ENCODE measurements at regions not wholly inside any gene's neighbourhood (a gene's known extent, or its start where the extent isn't known, plus 50 kb on each side); places are given as distances from the start of the nearest gene placed in this dataset.

- no peak for DNase-seq (ENCODE audit: low read depth, low spot score)
- H3K27me3 ChIP-seq (ENCODE audit: control insufficient read depth, insufficient read depth, low read length), result no peaks in the 10 kb centered on the region
- H3K36me3 ChIP-seq (ENCODE audit: control insufficient read depth, insufficient read depth, low read length), result no peaks in the 10 kb centered on the region
- H3K9me3 ChIP-seq (ENCODE audit: control insufficient read depth, insufficient read depth, low read length), result no peaks in the 10 kb centered on the region
- no peak overlapping the region; the same call in 1 of the 2 replicates for H3K4me3 ChIP-seq (ENCODE audit: low read length)
- peaks cover 6% of the 10 kb centered on the region; the same call in 1 of the 2 replicates for H3K4me1 ChIP-seq (ENCODE audit: control insufficient read depth, insufficient read depth, low read length)
- H3K27ac ChIP-seq (ENCODE audit: low read length), result no peak overlapping the region
- no CpG with 5 or more reads among the region's 14 CpGs for WGBS (ENCODE audit: insufficient coverage, insufficient read length)
Observed at GRCh38 chr9:87337335-87338087, 160.2 kb upstream of the DAPK1 start.

- H3K9me3 ChIP-seq (ENCODE audit: control insufficient read depth, insufficient read depth, low read length), result no peaks in the 10 kb centered on the region
- H3K27me3 ChIP-seq (ENCODE audit: control insufficient read depth, insufficient read depth, low read length), result no peaks in the 10 kb centered on the region
- no CpG with 5 or more reads among the region's 13 CpGs for WGBS (ENCODE audit: insufficient coverage, insufficient read length)
- no peaks in the 10 kb centered on the region for H3K36me3 ChIP-seq (ENCODE audit: control insufficient read depth, insufficient read depth, low read length)
- no peak overlapping the region for H3K27ac ChIP-seq (ENCODE audit: low read length)
- no peak for DNase-seq (ENCODE audit: low read depth, low spot score)
- peaks cover 6% of the 10 kb centered on the region; the same call in 1 of the 2 replicates for H3K4me1 ChIP-seq (ENCODE audit: control insufficient read depth, insufficient read depth, low read length)
- H3K4me3 ChIP-seq (ENCODE audit: low read length), result no peak overlapping the region
Observed at GRCh38 chr9:87338088-87338989, 159.3 kb upstream of the DAPK1 start.

- H3K27me3 ChIP-seq (ENCODE audit: control insufficient read depth, insufficient read depth, low read length), result no peaks in the 10 kb centered on the region
- H3K27ac ChIP-seq (ENCODE audit: low read length), result no peak overlapping the region
- DNase-seq (ENCODE audit: low read depth, low spot score), result no peak
- H3K36me3 ChIP-seq (ENCODE audit: control insufficient read depth, insufficient read depth, low read length), result no peaks in the 10 kb centered on the region
- H3K4me3 ChIP-seq (ENCODE audit: low read length), result no peak overlapping the region
- H3K9me3 ChIP-seq (ENCODE audit: control insufficient read depth, insufficient read depth, low read length), result no peaks in the 10 kb centered on the region
- no CpG with 5 or more reads among the region's 4 CpGs for WGBS (ENCODE audit: insufficient coverage, insufficient read length)
- peaks cover 6% of the 10 kb centered on the region; the same call in 1 of the 2 replicates for H3K4me1 ChIP-seq (ENCODE audit: control insufficient read depth, insufficient read depth, low read length)
Observed at GRCh38 chr9:87340391-87340790, 157.3 kb upstream of the DAPK1 start.

DNA sequence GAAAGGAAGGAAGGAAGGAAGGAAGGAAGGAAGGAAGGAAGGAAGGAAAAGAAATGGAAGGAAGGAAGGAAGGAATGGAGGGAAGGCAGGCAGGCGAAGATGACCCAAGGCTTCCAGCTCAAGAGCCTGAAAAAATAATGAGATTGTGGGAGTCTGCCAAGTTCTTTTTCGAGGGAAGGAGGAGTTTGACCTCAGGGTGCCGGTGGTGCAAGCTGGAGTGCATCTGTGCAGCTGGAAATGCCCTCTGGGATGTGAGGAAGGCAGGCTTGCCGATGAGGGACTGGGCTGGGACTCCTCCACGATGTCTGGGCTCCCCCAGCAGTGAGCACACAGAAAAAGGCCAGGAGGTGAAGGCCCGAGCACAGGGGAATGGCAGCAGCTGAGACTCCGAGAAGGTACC, 154.9 kb upstream of the DAPK1 start:
- no CpG with 5 or more reads among the region's 7 CpGs for WGBS (ENCODE audit: insufficient coverage, insufficient read length)

GRCh38 chr9:87343816-87344430, 153.7 kb upstream of the DAPK1 start:
- Histone ChIP-seq H3K4me3 (ENCODE audit: low read length) (no peak overlapping the region), H3K36me3 (ENCODE audit: control insufficient read depth, insufficient read depth, low read length) (no peaks in the 10 kb centered on the region), H3K27ac (ENCODE audit: low read length) (no peak overlapping the region), H3K9me3 (ENCODE audit: control insufficient read depth, insufficient read depth, low read length) (no peaks in the 10 kb centered on the region), H3K27me3 (ENCODE audit: control insufficient read depth, insufficient read depth, low read length) (no peaks in the 10 kb centered on the region), H3K4me1 (ENCODE audit: control insufficient read depth, insufficient read depth, low read length) (peaks cover 2% of the 10 kb centered on the region; the same call in 1 of the 2 replicates)
- no CpG with 5 or more reads among the region's 5 CpGs for WGBS (ENCODE audit: insufficient coverage, insufficient read length)
- DNase-seq (ENCODE audit: low read depth, low spot score), result no peak

More for the DNA sequence above, 154.9 kb upstream of the DAPK1 start:
- H3K4me1 ChIP-seq (ENCODE audit: control insufficient read depth, insufficient read depth, low read length), result peaks cover 5% of the 10 kb centered on the region; the same call in 1 of the 2 replicates
- DNase-seq (ENCODE audit: low read depth, low spot score), result no peak
- H3K27me3 ChIP-seq (ENCODE audit: control insufficient read depth, insufficient read depth, low read length), result no peaks in the 10 kb centered on the region
- H3K36me3 ChIP-seq (ENCODE audit: control insufficient read depth, insufficient read depth, low read length), result no peaks in the 10 kb centered on the region
- H3K27ac ChIP-seq (ENCODE audit: low read length), result no peak overlapping the region
- no peak overlapping the region for H3K4me3 ChIP-seq (ENCODE audit: low read length)
- H3K9me3 ChIP-seq (ENCODE audit: control insufficient read depth, insufficient read depth, low read length), result no peaks in the 10 kb centered on the region

GRCh38 chr9:87346061-87346665, 151.5 kb upstream of the DAPK1 start:
- Histone ChIP-seq H3K4me3 (ENCODE audit: low read length) (no peak overlapping the region), H3K4me1 (ENCODE audit: control insufficient read depth, insufficient read depth, low read length) (no peaks in the 10 kb centered on the region), H3K27ac (ENCODE audit: low read length) (no peak overlapping the region), H3K36me3 (ENCODE audit: control insufficient read depth, insufficient read depth, low read length) (no peaks in the 10 kb centered on the region), H3K27me3 (ENCODE audit: control insufficient read depth, insufficient read depth, low read length) (no peaks in the 10 kb centered on the region), H3K9me3 (ENCODE audit: control insufficient read depth, insufficient read depth, low read length) (no peaks in the 10 kb centered on the region)
- no CpG with 5 or more reads among the region's 5 CpGs for WGBS (ENCODE audit: insufficient coverage, insufficient read length)
- no peak for DNase-seq (ENCODE audit: low read depth, low spot score)

DNA sequence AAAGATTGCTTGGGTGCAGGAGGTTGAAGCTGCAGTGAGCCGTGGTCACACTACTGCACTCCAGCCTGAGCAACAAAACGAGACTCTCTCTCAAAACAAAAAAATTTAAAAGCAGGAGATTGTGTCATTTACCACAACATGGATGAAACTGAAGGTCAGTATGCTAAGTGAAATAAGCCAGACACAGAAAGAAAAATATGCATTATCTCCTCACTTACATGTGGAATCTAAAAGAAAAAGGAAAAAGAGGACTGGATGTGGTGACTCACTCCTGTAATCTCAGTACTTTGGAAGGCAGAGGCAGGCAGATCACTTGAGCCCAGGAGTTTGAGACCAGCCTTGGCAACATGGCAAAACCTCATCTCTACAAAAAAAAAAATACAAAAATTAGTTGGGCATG, 146.8 kb upstream of the DAPK1 start:
- no peak overlapping the region for H3K4me3 ChIP-seq (ENCODE audit: low read length)
- H3K4me1 ChIP-seq (ENCODE audit: control insufficient read depth, insufficient read depth, low read length), result no peaks in the 10 kb centered on the region
- no peaks in the 10 kb centered on the region for H3K36me3 ChIP-seq (ENCODE audit: control insufficient read depth, insufficient read depth, low read length)
- no CpG with 5 or more reads among the region's 2 CpGs for WGBS (ENCODE audit: insufficient coverage, insufficient read length)
- no peaks in the 10 kb centered on the region for H3K27me3 ChIP-seq (ENCODE audit: control insufficient read depth, insufficient read depth, low read length)
- H3K9me3 ChIP-seq (ENCODE audit: control insufficient read depth, insufficient read depth, low read length), result no peaks in the 10 kb centered on the region
- H3K27ac ChIP-seq (ENCODE audit: low read length), result no peak overlapping the region
- no peak for DNase-seq (ENCODE audit: low read depth, low spot score)

- Histone ChIP-seq H3K27ac (ENCODE audit: low read length) (no peak overlapping the region), H3K36me3 (ENCODE audit: control insufficient read depth, insufficient read depth, low read length) (no peaks in the 10 kb centered on the region), H3K4me3 (ENCODE audit: low read length) (no peak overlapping the region), H3K27me3 (ENCODE audit: control insufficient read depth, insufficient read depth, low read length) (no peaks in the 10 kb centered on the region), H3K4me1 (ENCODE audit: control insufficient read depth, insufficient read depth, low read length) (no peaks in the 10 kb centered on the region), H3K9me3 (ENCODE audit: control insufficient read depth, insufficient read depth, low read length) (no peaks in the 10 kb centered on the region)
- WGBS (ENCODE audit: insufficient coverage, insufficient read length), result no CpG with 5 or more reads among the region's 3 CpGs
- no peak for DNase-seq (ENCODE audit: low read depth, low spot score)
Observed at GRCh38 chr9:87353301-87353700, 144.4 kb upstream of the DAPK1 start.

- no peak overlapping the region for H3K27ac ChIP-seq (ENCODE audit: low read length)
- no peaks in the 10 kb centered on the region for H3K4me1 ChIP-seq (ENCODE audit: control insufficient read depth, insufficient read depth, low read length)
- no peak for DNase-seq (ENCODE audit: low read depth, low spot score)
- H3K9me3 ChIP-seq (ENCODE audit: control insufficient read depth, insufficient read depth, low read length), result no peaks in the 10 kb centered on the region
- H3K27me3 ChIP-seq (ENCODE audit: control insufficient read depth, insufficient read depth, low read length), result no peaks in the 10 kb centered on the region
- WGBS (ENCODE audit: insufficient coverage, insufficient read length), result no CpG with 5 or more reads among the region's 1 CpG
- H3K4me3 ChIP-seq (ENCODE audit: low read length), result no peak overlapping the region
- H3K36me3 ChIP-seq (ENCODE audit: control insufficient read depth, insufficient read depth, low read length), result no peaks in the 10 kb centered on the region
Observed at GRCh38 chr9:87354147-87354546, 143.5 kb upstream of the DAPK1 start.

DNA sequence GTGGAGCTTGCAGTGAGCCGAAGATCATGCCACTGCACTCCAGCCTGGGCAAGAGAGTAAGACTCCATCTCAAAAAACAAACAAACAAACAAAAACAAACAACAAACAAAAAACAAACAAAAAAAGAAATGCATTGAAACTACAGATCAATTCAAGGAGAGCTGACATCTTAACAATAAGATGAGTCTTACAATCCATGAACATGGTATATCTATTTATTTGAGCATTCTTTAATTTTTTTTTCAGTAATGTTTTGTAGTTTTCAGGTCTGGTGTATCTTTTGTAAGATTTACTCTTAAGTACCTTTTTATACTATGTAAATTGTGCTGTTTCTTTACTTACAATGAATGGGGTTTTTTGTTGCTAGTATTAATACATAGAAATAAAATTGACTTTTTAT, 140.1 kb upstream of the DAPK1 start:
- Histone ChIP-seq H3K9me3 (ENCODE audit: control insufficient read depth, insufficient read depth, low read length) (no peaks in the 10 kb centered on the region), H3K4me3 (ENCODE audit: low read length) (no peak overlapping the region), H3K4me1 (ENCODE audit: control insufficient read depth, insufficient read depth, low read length) (no peaks in the 10 kb centered on the region), H3K36me3 (ENCODE audit: control insufficient read depth, insufficient read depth, low read length) (no peaks in the 10 kb centered on the region), H3K27me3 (ENCODE audit: control insufficient read depth, insufficient read depth, low read length) (no peaks in the 10 kb centered on the region), H3K27ac (ENCODE audit: low read length) (no peak overlapping the region)
- no peak for DNase-seq (ENCODE audit: low read depth, low spot score)
- WGBS (ENCODE audit: insufficient coverage, insufficient read length), result no CpG with 5 or more reads among the region's 1 CpG
